Fibroblast of lung (primary cell): ENCODE measurements at regions not wholly inside any gene's neighbourhood (a gene's known extent, or its start where the extent isn't known, plus 50 kb on each side); places are given as distances from the start of the nearest gene placed in this dataset.

ENCODE experiments used
- DNase-seq, 2 donors: peaks; one replicate each; pipeline versions ENCODE4 v3.0.0 to v3.0.0-alpha.2; 2010; ENCODE audit warnings: low read depth in 2 of 2
- H2AFZ ChIP-seq: 2 replicates; pipeline ENCODE4 v1.5.1; 2012; ENCODE audit warnings: low read length, control low read depth, inconsistent platforms
- H3K27ac ChIP-seq: 2 replicates; pipeline ENCODE4 v1.5.1; 2011; ENCODE audit warnings: low read length, control low read depth; ENCODE audit not compliant: insufficient read depth
- H3K27me3 ChIP-seq: 2 replicates; pipeline ENCODE4 v1.5.1; 2011; ENCODE audit warnings: mild to moderate bottlenecking, low read length; ENCODE audit not compliant: control insufficient read depth, insufficient read depth
- H3K36me3 ChIP-seq: 2 replicates; pipeline ENCODE4 v1.5.1; 2011; ENCODE audit warnings: low read length; ENCODE audit not compliant: control insufficient read depth, insufficient read depth
- H3K4me1 ChIP-seq: 2 replicates; pipeline ENCODE4 v1.5.1; 2011; ENCODE audit warnings: low read length; ENCODE audit not compliant: control insufficient read depth, insufficient read depth; ENCODE audit errors: extremely low read depth
- H3K4me2 ChIP-seq: 2 replicates; pipeline ENCODE4 v1.5.1; 2011; ENCODE audit warnings: low read length, control low read depth; ENCODE audit not compliant: insufficient read depth; ENCODE audit errors: extremely low read depth
- H3K4me3 ChIP-seq, 4 experiments: fragments of 200-600 bp in 1 of 4; sonication (generic) in 1 of 4; replicated peaks in 1 of 4; 2 replicates each; pipeline ENCODE4 v1.5.1; 2011 to 2016; ENCODE audit warnings: low read length in 4 of 4, low read depth in 3 of 4, mild to moderate bottlenecking in 3 of 4, control low read depth in 2 of 4, inconsistent platforms in 1 of 4, mixed read lengths in 1 of 4; ENCODE audit not compliant: insufficient read depth in 1 of 4; ENCODE audit errors: control extremely low read depth in 1 of 4
- H3K79me2 ChIP-seq: 2 replicates; pipeline ENCODE4 v1.5.1; 2012; ENCODE audit warnings: mild to moderate bottlenecking, low read length, inconsistent platforms; ENCODE audit not compliant: control insufficient read depth, insufficient read depth
- H3K9ac ChIP-seq: 2 replicates; pipeline ENCODE4 v1.5.1; 2011; ENCODE audit warnings: mild to moderate bottlenecking, low read length, control low read depth; ENCODE audit not compliant: insufficient read depth
- H3K9me3 ChIP-seq: 2 replicates; pipeline ENCODE4 v1.5.1; 2012; ENCODE audit warnings: low read depth, low read length; ENCODE audit not compliant: control insufficient read depth, insufficient read depth
- H4K20me1 ChIP-seq: 2 replicates; pipeline ENCODE4 v1.5.1; 2011; ENCODE audit warnings: low read length; ENCODE audit not compliant: control insufficient read depth, insufficient read depth; ENCODE audit errors: extremely low read depth
- CTCF ChIP-seq, 2 donors: IDR thresholded peaks in 1 of 2; conservative IDR thresholded peaks in 1 of 2; 1 replicate in 1 of 2; 2 replicates in 1 of 2; pipeline ENCODE4 v1.5.1; 2011 to 2012; ENCODE audit warnings: low read length in 2 of 2, control low read depth in 1 of 2, inconsistent platforms in 1 of 2, low read depth in 1 of 2, mild to moderate bottlenecking in 1 of 2
- EZH2 ChIP-seq: IDR thresholded peaks from 2 replicates; pipeline ENCODE4 v1.5.1; 2012; ENCODE audit warnings: low read length, control low read depth, mild to moderate bottlenecking; ENCODE audit errors: missing control alignments

GRCh38 chr5:57772512-57772911 is 289.9 kb upstream of the ACTBL2 start:
- DNase-seq = peak in 1 of 2 donors; percentile 40

DNA sequence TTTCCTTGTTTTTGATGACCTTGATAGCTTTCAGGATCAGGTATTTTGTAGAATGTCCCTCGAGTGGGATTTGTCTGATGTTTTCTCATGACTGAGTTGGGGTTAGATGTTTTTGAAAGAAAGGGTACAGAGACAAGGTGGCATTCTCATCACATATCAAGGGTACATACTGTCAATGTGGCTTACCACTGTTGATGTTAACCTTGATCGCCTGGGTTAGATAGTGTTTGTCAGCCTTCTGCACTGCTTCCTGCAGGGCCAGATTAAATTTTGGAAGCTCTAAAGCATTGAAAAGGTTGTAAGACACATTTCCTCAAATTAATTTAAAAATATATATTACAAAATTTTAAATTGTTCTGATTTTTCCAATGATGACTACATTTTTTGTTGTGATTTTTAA is 287.4 kb upstream of the ACTBL2 start:
- no peak for TF ChIP-seq EZH2
- no peak for TF ChIP-seq CTCF (conservative IDR thresholded peaks at IDR 0.05 in 1 of 2, IDR thresholded peaks at IDR 0.05 in 1 of 2; ENCODE audit: low read depth in 1 of 2, low read length in 2 of 2)

More at GRCh38 chr5:57772512-57772911, 289.9 kb upstream of the ACTBL2 start:
- no peaks in the 10 kb centered on the region for H3K9me3 ChIP-seq
- no peak overlapping the region for H3K4me3 ChIP-seq
- no peaks in the 10 kb centered on the region for H4K20me1 ChIP-seq
- TF ChIP-seq EZH2 (no peak), CTCF (conservative IDR thresholded peaks at IDR 0.05 in 1 of 2, IDR thresholded peaks at IDR 0.05 in 1 of 2; ENCODE audit: low read depth in 1 of 2, low read length in 2 of 2) (no peak)
- no peaks in the 10 kb centered on the region for H3K79me2 ChIP-seq
- no peaks in the 10 kb centered on the region for H3K27me3 ChIP-seq
- no peak overlapping the region for H2AFZ ChIP-seq
- no peaks in the 10 kb centered on the region for H3K36me3 ChIP-seq
- peaks cover 4% of the 10 kb centered on the region for H3K4me1 ChIP-seq
- H3K27ac ChIP-seq = no peak overlapping the region
- H3K4me2 ChIP-seq = no peak overlapping the region
- H3K9ac ChIP-seq = no peak overlapping the region

GRCh38 chr5:57768745-57769144 is 286.1 kb upstream of the ACTBL2 start:
- no peaks in the 10 kb centered on the region for H3K9me3 ChIP-seq
- H3K36me3 ChIP-seq = no peaks in the 10 kb centered on the region
- H3K27me3 ChIP-seq = no peaks in the 10 kb centered on the region
- no peak overlapping the region for H3K4me2 ChIP-seq
- H3K79me2 ChIP-seq = no peaks in the 10 kb centered on the region
- no peak overlapping the region for H3K4me3 ChIP-seq
- peak overlapping the region; percentile 60 for H2AFZ ChIP-seq
- H3K27ac ChIP-seq = no peak overlapping the region
- DNase-seq = peak in 1 of 2 donors; percentile 66
- no peak for TF ChIP-seq CTCF (conservative IDR thresholded peaks at IDR 0.05 in 1 of 2, IDR thresholded peaks at IDR 0.05 in 1 of 2; ENCODE audit: low read depth in 1 of 2, low read length in 2 of 2)
- TF ChIP-seq EZH2 = no peak
- H3K4me1 ChIP-seq = peaks cover 4% of the 10 kb centered on the region
- no peaks in the 10 kb centered on the region for H4K20me1 ChIP-seq
- H3K9ac ChIP-seq = no peak overlapping the region

More for the DNA sequence above, 287.4 kb upstream of the ACTBL2 start:
- no peak overlapping the region for H3K4me3 ChIP-seq
- no peak overlapping the region for H2AFZ ChIP-seq
- no peaks in the 10 kb centered on the region for H4K20me1 ChIP-seq
- H3K4me2 ChIP-seq = no peak overlapping the region
- H3K36me3 ChIP-seq = no peaks in the 10 kb centered on the region
- no peak overlapping the region for H3K9ac ChIP-seq
- peaks cover 4% of the 10 kb centered on the region for H3K4me1 ChIP-seq
- H3K9me3 ChIP-seq = no peaks in the 10 kb centered on the region
- H3K27me3 ChIP-seq = no peaks in the 10 kb centered on the region
- DNase-seq = no peak
- no peak overlapping the region for H3K27ac ChIP-seq
- no peaks in the 10 kb centered on the region for H3K79me2 ChIP-seq
